Spinal cord (tissue), 9 donors: ENCODE measurements at regions not wholly inside any gene's neighbourhood (a gene's known extent, or its start where the extent isn't known, plus 50 kb on each side); places are given as distances from the start of the nearest gene placed in this dataset.

ENCODE experiments used
- DNase-seq, 6 donors: peaks; one replicate each; pipeline versions ENCODE4 v3.0.0 to v3.0.0-alpha.2; 2013 to 2015; ENCODE audit warnings: low spot score in 6 of 6, low read depth in 4 of 6
- H3K27ac ChIP-seq: one replicate; pipeline ENCODE4 v1.5.1; 2013; ENCODE audit warnings: low read depth, low read length, control low read depth
- H3K27me3 ChIP-seq: one replicate; pipeline ENCODE4 v1.6.1; 2013; ENCODE audit warnings: low read length; ENCODE audit not compliant: control insufficient read depth, insufficient read depth
- H3K36me3 ChIP-seq: one replicate; pipeline ENCODE4 v1.6.1; 2013; ENCODE audit warnings: low read length; ENCODE audit not compliant: control insufficient read depth, insufficient read depth
- H3K4me1 ChIP-seq: one replicate; pipeline ENCODE4 v1.6.1; 2013; ENCODE audit warnings: low read length; ENCODE audit not compliant: control insufficient read depth, insufficient read depth
- H3K4me3 ChIP-seq: one replicate; pipeline ENCODE4 v1.5.1; 2013; ENCODE audit warnings: low read depth, low read length, control low read depth
- H3K9me3 ChIP-seq: one replicate; pipeline ENCODE4 v1.6.1; 2013; ENCODE audit warnings: low read length; ENCODE audit not compliant: control insufficient read depth, insufficient read depth
- WGBS: methylation state at CpG from one replicate; pipeline ENCODE4 v1.1.5; 2013; ENCODE audit warnings: missing lambda C conversion rate; ENCODE audit not compliant: insufficient coverage; 5-methylcytosine and 5-hydroxymethylcytosine counted together
- donor health status: healthy.

- Histone ChIP-seq H3K27me3 (no peaks in the 10 kb centered on the region), H3K4me1 (peaks cover 15% of the 10 kb centered on the region), H3K27ac (no peak overlapping the region), H3K9me3 (no peaks in the 10 kb centered on the region), H3K36me3 (no peaks in the 10 kb centered on the region), H3K4me3 (no peak overlapping the region)
- DNase-seq, result no peak
These were observed 50.8 kb upstream of the KCNJ6 start for GRCh38 chr21:37967036-37967435.

- no peaks in the 10 kb centered on the region for H3K9me3 ChIP-seq
- peaks cover 15% of the 10 kb centered on the region for H3K4me1 ChIP-seq
- no peak for DNase-seq
- H3K4me3 ChIP-seq, result no peak overlapping the region
- no CpG with 5 or more reads among the region's 3 CpGs for WGBS
- H3K27ac ChIP-seq, result no peak overlapping the region
- no peaks in the 10 kb centered on the region for H3K27me3 ChIP-seq
- H3K36me3 ChIP-seq, result no peaks in the 10 kb centered on the region
These were observed 52.5 kb upstream of the KCNJ6 start for GRCh38 chr21:37968744-37969143.

- Histone ChIP-seq H3K4me1 (peaks cover 10% of the 10 kb centered on the region), H3K27me3 (no peaks in the 10 kb centered on the region), H3K27ac (no peak overlapping the region), H3K4me3 (no peak overlapping the region), H3K36me3 (no peaks in the 10 kb centered on the region), H3K9me3 (no peaks in the 10 kb centered on the region)
- DNase-seq, result peak in 1 of 6 donors; percentile 43
- WGBS, result 50% methylated on average over 2 of the region's 4 CpGs
These were observed 54.3 kb upstream of the KCNJ6 start for GRCh38 chr21:37970548-37970947.

GRCh38 chr21:37971390-37971950 lies 55.2 kb upstream of the KCNJ6 start:
- no peak overlapping the region for H3K4me3 ChIP-seq
- H3K27ac ChIP-seq, result no peak overlapping the region
- H3K9me3 ChIP-seq, result no peaks in the 10 kb centered on the region
- DNase-seq, result peak in 1 of 6 donors; percentile 57
- H3K36me3 ChIP-seq, result no peaks in the 10 kb centered on the region
- peaks cover 3% of the 10 kb centered on the region for H3K4me1 ChIP-seq
- no peaks in the 10 kb centered on the region for H3K27me3 ChIP-seq
- WGBS, result 73% methylated on average over 6 of the region's 6 CpGs

- DNase-seq, result no peak
- WGBS, result 95% methylated on average over 4 of the region's 6 CpGs
- Histone ChIP-seq H3K36me3 (no peaks in the 10 kb centered on the region), H3K4me3 (no peak overlapping the region), H3K9me3 (no peaks in the 10 kb centered on the region), H3K4me1 (no peaks in the 10 kb centered on the region), H3K27ac (no peak overlapping the region), H3K27me3 (no peaks in the 10 kb centered on the region)
These were observed 57.8 kb upstream of the KCNJ6 start for GRCh38 chr21:37974081-37974480.

DNA sequence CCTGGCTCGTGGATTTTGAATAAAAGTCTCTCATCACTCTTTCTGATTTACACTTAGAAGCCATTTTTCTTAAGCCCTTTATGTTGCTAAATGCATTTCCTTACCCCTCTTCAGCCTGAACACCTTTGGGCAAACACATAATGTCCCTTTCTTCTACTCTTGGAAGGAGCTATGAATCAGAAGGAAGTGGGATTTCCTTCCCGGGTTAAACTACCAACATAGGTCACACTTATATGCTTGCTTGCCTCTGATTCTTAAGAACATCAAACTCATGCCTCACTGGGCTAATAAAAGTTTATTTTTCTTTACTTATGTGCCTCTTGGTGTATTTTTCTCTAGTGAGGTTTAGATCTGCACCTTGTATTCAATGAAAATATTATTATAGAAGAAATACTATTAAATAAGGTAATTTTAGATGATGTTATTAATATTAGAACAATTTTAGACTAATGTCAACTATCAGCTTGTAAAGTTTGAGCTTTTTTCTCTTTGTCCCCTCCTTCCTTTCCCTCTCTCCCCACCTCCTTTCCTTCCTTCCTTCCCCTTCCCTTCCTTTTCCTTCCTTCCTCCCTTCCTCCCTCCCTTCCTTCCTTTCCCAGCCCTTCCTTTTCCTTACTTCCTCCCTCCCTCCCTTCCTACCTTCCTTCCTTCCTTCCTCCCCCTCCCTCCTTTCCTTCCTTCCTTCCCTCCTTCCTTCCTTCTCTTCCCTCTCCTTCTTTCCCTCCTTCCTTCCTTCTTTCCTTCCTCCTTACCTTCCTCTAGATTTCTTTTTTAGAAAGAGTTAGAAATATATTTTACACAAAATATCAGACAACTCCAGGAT lies 66.5 kb upstream of the KCNJ6 start:
- Histone ChIP-seq H3K27me3 (no peaks in the 10 kb centered on the region), H3K4me1 (no peaks in the 10 kb centered on the region), H3K36me3 (no peaks in the 10 kb centered on the region), H3K9me3 (no peaks in the 10 kb centered on the region), H3K27ac (no peak overlapping the region), H3K4me3 (no peak overlapping the region)
- WGBS, result 88% methylated on average over 1 of the region's 2 CpGs
- DNase-seq, result no peak

DNA sequence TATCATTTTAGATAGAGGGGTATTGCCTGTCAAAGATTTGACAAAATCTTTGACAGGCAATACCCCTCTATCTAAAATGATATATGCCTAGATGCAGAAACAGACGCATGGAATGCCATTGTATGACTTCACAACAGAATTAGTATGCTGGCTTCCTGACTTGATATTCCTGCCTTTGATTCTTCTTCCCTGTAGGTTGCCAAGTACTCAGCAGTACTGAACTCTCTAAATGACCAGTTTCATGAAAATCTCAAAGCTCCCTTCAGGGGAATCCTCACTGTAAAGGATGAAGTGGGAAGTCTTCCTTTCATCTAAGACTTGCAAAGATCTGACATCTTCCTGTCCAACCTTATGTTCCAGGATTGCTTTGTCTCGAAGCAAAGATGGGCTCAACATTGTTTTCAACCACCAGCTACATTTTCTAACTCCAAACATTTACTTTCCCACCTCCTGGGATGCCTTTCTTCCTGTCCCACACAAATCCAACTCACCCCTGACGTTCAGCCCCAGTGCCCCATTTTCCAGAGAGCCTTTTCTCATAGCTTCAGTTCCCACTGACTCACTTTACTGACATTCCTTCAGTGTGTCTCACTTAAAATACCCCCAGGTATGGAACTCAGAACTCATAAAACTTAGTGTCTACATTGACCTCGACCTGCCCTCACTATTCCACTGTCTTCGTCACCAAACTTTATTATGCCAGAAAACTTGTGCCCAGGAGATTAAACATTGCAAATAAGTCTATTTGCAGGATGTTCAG lies 67.3 kb upstream of the KCNJ6 start:
- no peak for DNase-seq
- H3K27me3 ChIP-seq, result no peaks in the 10 kb centered on the region
- WGBS, result 59% methylated on average over 2 of the region's 5 CpGs

DNA sequence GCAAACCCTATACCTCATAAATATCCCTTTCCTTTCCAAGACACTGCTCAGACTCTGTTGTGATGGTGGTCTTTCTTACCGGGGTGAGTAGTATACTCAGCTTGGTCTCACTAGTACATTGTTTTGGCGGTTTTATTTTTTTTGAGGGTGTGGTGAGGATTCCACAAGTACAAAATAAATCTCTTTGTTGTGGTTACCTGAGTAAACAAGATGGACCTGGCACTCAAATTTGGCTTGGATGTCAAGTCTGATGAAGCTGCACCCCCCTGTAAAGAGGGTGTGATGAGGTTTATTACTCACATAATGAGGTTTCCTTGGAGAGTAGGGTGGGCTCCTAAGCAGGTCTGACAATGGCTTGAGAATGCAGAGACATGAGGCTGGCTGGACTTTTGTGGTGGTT lies 68.2 kb upstream of the KCNJ6 start:
- Histone ChIP-seq H3K4me3 (no peak overlapping the region), H3K27me3 (no peaks in the 10 kb centered on the region), H3K4me1 (no peaks in the 10 kb centered on the region), H3K27ac (no peak overlapping the region), H3K36me3 (no peaks in the 10 kb centered on the region), H3K9me3 (no peaks in the 10 kb centered on the region)
- DNase-seq, result no peak
- WGBS, result 84% methylated on average over 2 of the region's 2 CpGs

More for the DNA sequence above, 67.3 kb upstream of the KCNJ6 start:
- H3K9me3 ChIP-seq, result no peaks in the 10 kb centered on the region
- no peak overlapping the region for H3K27ac ChIP-seq
- H3K4me1 ChIP-seq, result no peaks in the 10 kb centered on the region
- H3K36me3 ChIP-seq, result no peaks in the 10 kb centered on the region
- no peak overlapping the region for H3K4me3 ChIP-seq

GRCh38 chr21:37986000-37986399 lies 69.7 kb upstream of the KCNJ6 start:
- Histone ChIP-seq H3K4me1 (no peaks in the 10 kb centered on the region), H3K4me3 (no peak overlapping the region), H3K9me3 (no peaks in the 10 kb centered on the region), H3K27me3 (no peaks in the 10 kb centered on the region), H3K36me3 (no peaks in the 10 kb centered on the region), H3K27ac (no peak overlapping the region)
- 89% methylated on average over 3 of the region's 3 CpGs for WGBS
- DNase-seq, result no peak
